HAP-1 (cell line): ENCODE measurements at regions not wholly inside any gene's neighbourhood (a gene's known extent, or its start where the extent isn't known, plus 50 kb on each side); places are given as distances from the start of the nearest gene placed in this dataset.
"Not testable (repeated sequence)": the region's sequence is repeated elsewhere in the genome, so short reads cannot be mapped to it uniquely, and the experiment has no call there.

Experiments used
- DNase-seq, 2 experiments: peaks; one replicate each; pipeline ENCODE4 v3.0.0-alpha.2; 2016 to 2020; ENCODE audit warnings: low spot score in 2 of 2
- H3K27me3 ChIP-seq: fragments of 250-450 bp; sonication (Bioruptor Pico); 2 replicates; pipeline ENCODE4 v1.5.1; 2020; ENCODE audit warnings: low read depth, mild to moderate bottlenecking, moderate library complexity
- H3K36me3 ChIP-seq: fragments of 250-450 bp; sonication (Bioruptor Pico); replicated peaks from 2 replicates; pipeline ENCODE4 v1.5.1; 2020; ENCODE audit warnings: mild to moderate bottlenecking
- H3K4me1 ChIP-seq: fragments of 250-450 bp; sonication (Bioruptor Pico); 2 replicates; pipeline ENCODE4 v1.5.1; 2020; ENCODE audit warnings: mild to moderate bottlenecking
- H3K4me3 ChIP-seq: fragments of 250-450 bp; sonication (Bioruptor Pico); 2 replicates; pipeline ENCODE4 v1.5.1; 2020; ENCODE audit warnings: mild to moderate bottlenecking, moderate library complexity
- H3K9me3 ChIP-seq: fragments of 250-450 bp; sonication (Bioruptor Pico); 2 replicates; pipeline ENCODE4 v1.5.1; 2020; ENCODE audit warnings: mild to moderate bottlenecking, moderate library complexity
- in situ Hi-C: fragments of 300-500 bp; cut with MboI; formaldehyde crosslinking; loops from 3 replicates; pipeline ENCODE4 v1.14.3; 2020; ENCODE audit warnings: low sequenced_read_pairs, inconsistent platforms, mixed read lengths

GRCh38 chr21:6556516-6556915, 3964.9 kb upstream of the TPTE start:
- H3K4me1 ChIP-seq, H3K4me3 ChIP-seq, DNase-seq, H3K27me3 ChIP-seq, H3K9me3 ChIP-seq, in situ Hi-C loops, H3K36me3 ChIP-seq: not testable (repeated sequence)

- in situ Hi-C loops, H3K36me3 ChIP-seq: not testable (repeated sequence)
Measured at GRCh38 chr21:6557415-6557814, 3964.0 kb upstream of the TPTE start.

GRCh38 chr21:6561168-6561567, 3960.2 kb upstream of the TPTE start:
- not testable (repeated sequence) for H3K4me1 ChIP-seq

More at GRCh38 chr21:6557415-6557814, 3964.0 kb upstream of the TPTE start:
- H3K4me3 ChIP-seq, DNase-seq, H3K9me3 ChIP-seq, H3K27me3 ChIP-seq, H3K4me1 ChIP-seq: not testable (repeated sequence)

GRCh38 chr21:6561578-6561977, 3959.8 kb upstream of the TPTE start:
- in situ Hi-C loops, H3K36me3 ChIP-seq, DNase-seq, H3K4me3 ChIP-seq, H3K9me3 ChIP-seq, H3K27me3 ChIP-seq, H3K4me1 ChIP-seq: not testable (repeated sequence)

More at GRCh38 chr21:6561168-6561567, 3960.2 kb upstream of the TPTE start:
- H3K36me3 ChIP-seq, in situ Hi-C loops, DNase-seq, H3K9me3 ChIP-seq, H3K27me3 ChIP-seq, H3K4me3 ChIP-seq: not testable (repeated sequence)

- H3K9me3 ChIP-seq, in situ Hi-C loops, H3K27me3 ChIP-seq, H3K4me3 ChIP-seq, H3K4me1 ChIP-seq, DNase-seq, H3K36me3 ChIP-seq: not testable (repeated sequence)
Measured at GRCh38 chr21:6564543-6565166, 3956.7 kb upstream of the TPTE start.

GRCh38 chr21:6565190-6566094, 3955.9 kb upstream of the TPTE start:
- H3K27me3 ChIP-seq, H3K4me3 ChIP-seq, H3K4me1 ChIP-seq, H3K36me3 ChIP-seq, in situ Hi-C loops, H3K9me3 ChIP-seq: not testable (repeated sequence)
- DNase-seq: peak in 1 of 2 experiments; percentile 8

GRCh38 chr21:6567542-6567941, 3953.8 kb upstream of the TPTE start:
- H3K36me3 ChIP-seq, in situ Hi-C loops, H3K27me3 ChIP-seq, H3K9me3 ChIP-seq, DNase-seq, H3K4me1 ChIP-seq, H3K4me3 ChIP-seq: not testable (repeated sequence)

- H3K4me3 ChIP-seq, H3K27me3 ChIP-seq, H3K4me1 ChIP-seq, H3K36me3 ChIP-seq, H3K9me3 ChIP-seq, in situ Hi-C loops, DNase-seq: not testable (repeated sequence)
Measured at GRCh38 chr21:6569152-6569551, 3952.2 kb upstream of the TPTE start.

GRCh38 chr21:6569587-6570392, 3951.6 kb upstream of the TPTE start:
- H3K4me3 ChIP-seq, H3K4me1 ChIP-seq, H3K27me3 ChIP-seq, DNase-seq, in situ Hi-C loops, H3K36me3 ChIP-seq, H3K9me3 ChIP-seq: not testable (repeated sequence)

GRCh38 chr21:6570700-6571368, 3950.5 kb upstream of the TPTE start:
- in situ Hi-C loops, DNase-seq, H3K4me1 ChIP-seq, H3K27me3 ChIP-seq, H3K4me3 ChIP-seq, H3K36me3 ChIP-seq, H3K9me3 ChIP-seq: not testable (repeated sequence)

GRCh38 chr21:6573576-6573975, 3947.8 kb upstream of the TPTE start:
- H3K4me1 ChIP-seq, H3K27me3 ChIP-seq, in situ Hi-C loops, H3K36me3 ChIP-seq, H3K9me3 ChIP-seq, H3K4me3 ChIP-seq, DNase-seq: not testable (repeated sequence)

- in situ Hi-C loops, H3K27me3 ChIP-seq, H3K36me3 ChIP-seq, H3K9me3 ChIP-seq, DNase-seq, H3K4me3 ChIP-seq, H3K4me1 ChIP-seq: not testable (repeated sequence)
Measured at GRCh38 chr21:6579801-6580200, 3941.6 kb upstream of the TPTE start.
